IMR-90 (cell line): ENCODE measurements at regions not wholly inside any gene's neighbourhood (a gene's known extent, or its start where the extent isn't known, plus 50 kb on each side); places are given as distances from the start of the nearest gene placed in this dataset.

Experiments used
- ATAC-seq: fragments of 200-7000 bp; cut with Tn5 transposase; 2 replicates; pipeline ENCODE4 v1.9.1; 2020; ENCODE audit warnings: low read depth, mild to moderate bottlenecking, moderate library complexity
- BruUV-seq: library from RNA; stranded (reverse); fragments of 400-500 nt; replicated peaks from 2 replicates; lab custom pipeline; 2021; lab: Mats Ljungman, UMichigan
- CTCF ChIA-PET: fragments of 300-600 bp; formaldehyde crosslinking; extraction: SDS; loops from one replicate; lab custom pipeline; 2021; ENCODE audit warnings: antibody characterized with exemption; lab: Yijun Ruan, JAX
- POLR2A ChIA-PET: fragments of 300-600 bp; sonication (Branson Sonifier 250); formaldehyde crosslinking; loops from one replicate; lab custom pipeline; 2022; ENCODE audit warnings: antibody characterized with exemption; ENCODE audit not compliant: unreplicated experiment; lab: Charles Lee
- DNase-seq: peaks from one replicate; pipeline ENCODE4 v3.0.0; 2013
- H2AFZ ChIP-seq: replicated peaks from 2 replicates; pipeline ENCODE3; 2013; ENCODE audit warnings: low read length, mild to moderate bottlenecking; ENCODE audit not compliant: poor library complexity
- H2AK5ac ChIP-seq: 2 replicates; pipeline ENCODE4 v1.6.1; 2013; ENCODE audit warnings: low read depth, low read length, inconsistent platforms
- H2AK9ac ChIP-seq: replicated peaks from 2 replicates; pipeline ENCODE3; 2013; ENCODE audit warnings: mild to moderate bottlenecking, low read depth, low read length, moderate library complexity; ENCODE audit not compliant: poor library complexity
- H2BK120ac ChIP-seq: 2 replicates; pipeline ENCODE4 v1.6.1; 2013; ENCODE audit warnings: low read depth, low read length, inconsistent platforms
- H2BK15ac ChIP-seq: 3 replicates; pipeline ENCODE4 v1.6.1; 2013; ENCODE audit warnings: low read depth, low read length, inconsistent platforms
- H2BK20ac ChIP-seq: 2 replicates; pipeline ENCODE4 v1.6.1; 2013; ENCODE audit warnings: low read depth, mild to moderate bottlenecking, inconsistent platforms, low read length, moderate library complexity
- H2BK5ac ChIP-seq: 2 replicates; pipeline ENCODE4 v1.6.1; 2013; ENCODE audit warnings: mild to moderate bottlenecking, low read depth, low read length, inconsistent platforms; ENCODE audit not compliant: poor library complexity, severe bottlenecking
- H3K14ac ChIP-seq: replicated peaks from 2 replicates; pipeline ENCODE4 v1.6.1; 2013; ENCODE audit warnings: low read depth, low read length, inconsistent platforms
- H3K18ac ChIP-seq: 2 replicates; pipeline ENCODE4 v1.6.1; 2013; ENCODE audit warnings: low read depth, low read length, control low read depth
- H3K23ac ChIP-seq: 2 replicates; pipeline ENCODE4 v1.6.1; 2013; ENCODE audit warnings: low read depth, low read length, inconsistent platforms
- H3K27ac ChIP-seq: 2 replicates; pipeline ENCODE4 v1.5.1; 2013; ENCODE audit warnings: mild to moderate bottlenecking, control low read depth, low read length; ENCODE audit not compliant: insufficient read depth
- H3K27me3 ChIP-seq: 2 replicates; pipeline ENCODE4 v1.6.1; 2013; ENCODE audit warnings: low read length; ENCODE audit not compliant: control insufficient read depth, insufficient read depth
- H3K36me3 ChIP-seq: 2 replicates; pipeline ENCODE4 v1.6.1; 2013; ENCODE audit warnings: low read length, mixed read lengths; ENCODE audit not compliant: control insufficient read depth, insufficient read depth
- H3K4ac ChIP-seq: 2 replicates; pipeline ENCODE4 v1.6.1; 2013; ENCODE audit warnings: low read depth, low read length, inconsistent platforms
- H3K4me1 ChIP-seq: 2 replicates; pipeline ENCODE4 v1.6.1; 2013; ENCODE audit warnings: low read length, mixed read lengths; ENCODE audit not compliant: control insufficient read depth, insufficient read depth
- H3K4me2 ChIP-seq: 2 replicates; pipeline ENCODE4 v1.6.1; 2013; ENCODE audit warnings: low read depth, mild to moderate bottlenecking, control low read depth, low read length, moderate library complexity
- H3K4me3 ChIP-seq: 2 replicates; pipeline ENCODE4 v1.5.1; 2013; ENCODE audit warnings: low read depth, mild to moderate bottlenecking, control low read depth, low read length, moderate library complexity; ENCODE audit not compliant: insufficient read depth
- H3K56ac ChIP-seq: 2 replicates; pipeline ENCODE4 v1.6.1; 2013; ENCODE audit warnings: low read length, inconsistent platforms; ENCODE audit not compliant: insufficient read depth; ENCODE audit errors: extremely low read depth
- H3K79me1 ChIP-seq, 2 experiments: 2 replicates each; pipeline ENCODE4 v1.6.1; 2013; ENCODE audit warnings: low read length in 2 of 2, inconsistent platforms in 1 of 2, low read depth in 1 of 2
- H3K9ac ChIP-seq: 2 replicates; pipeline ENCODE4 v1.6.1; 2013; ENCODE audit warnings: low read depth, low read length, control low read depth
- H3K9me1 ChIP-seq: 2 replicates; pipeline ENCODE4 v1.6.1; 2013; ENCODE audit warnings: low read length, inconsistent platforms; ENCODE audit not compliant: insufficient read depth
- H3K9me3 ChIP-seq: 2 replicates; pipeline ENCODE4 v1.6.1; 2013; ENCODE audit warnings: low read length; ENCODE audit not compliant: control insufficient read depth, insufficient read depth
- H4K20me1 ChIP-seq: 2 replicates; pipeline ENCODE4 v1.6.1; 2013; ENCODE audit warnings: low read length, inconsistent platforms; ENCODE audit not compliant: insufficient read depth
- H4K5ac ChIP-seq: 2 replicates; pipeline ENCODE4 v1.6.1; 2013; ENCODE audit warnings: mild to moderate bottlenecking, low read depth, low read length, control low read depth
- H4K8ac ChIP-seq, 2 experiments: 2 replicates each; pipeline ENCODE4 v1.6.1; 2013; ENCODE audit warnings: low read depth in 2 of 2, low read length in 2 of 2, control low read depth in 1 of 2, inconsistent platforms in 1 of 2
- H4K91ac ChIP-seq: 2 replicates; pipeline ENCODE4 v1.6.1; 2013; ENCODE audit warnings: low read depth, low read length, inconsistent platforms; ENCODE audit not compliant: insufficient read depth
- BHLHE40 ChIP-seq: fragments of 150-350 bp; IDR thresholded peaks from 2 replicates; pipeline ENCODE4 v1.6.1; 2016; ENCODE audit warnings: mild to moderate bottlenecking, low read depth, low read length
- CEBPB ChIP-seq: IDR thresholded peaks from 2 replicates; pipeline ENCODE4 v1.6.1; 2012; ENCODE audit warnings: low read depth, low read length, improper control_type of control experiment
- CHD1 ChIP-seq: IDR thresholded peaks from 2 replicates; pipeline ENCODE4 v1.6.1; 2012; ENCODE audit warnings: low read depth, low read length, improper control_type of control experiment
- CTCF ChIP-seq: conservative IDR thresholded peaks from 2 replicates; pipeline ENCODE4 v1.5.1; 2012; ENCODE audit warnings: mild to moderate bottlenecking, low read depth, low read length, improper control_type of control experiment
- ELK1 ChIP-seq: fragments of 150-350 bp; IDR thresholded peaks from 2 replicates; pipeline ENCODE4 v1.6.1; 2016; ENCODE audit warnings: low read depth, mild to moderate bottlenecking, low read length, moderate library complexity, borderline replicate concordance
- FOS ChIP-seq: fragments of 150-350 bp; IDR thresholded peaks from 2 replicates; pipeline ENCODE4 v1.6.1; 2016; ENCODE audit warnings: low read depth, low read length
- MAFK ChIP-seq: IDR thresholded peaks from 2 replicates; pipeline ENCODE4 v1.6.1; 2012; ENCODE audit warnings: low read depth, low read length, improper control_type of control experiment
- MAZ ChIP-seq: IDR thresholded peaks from 2 replicates; pipeline ENCODE4 v1.6.1; 2012; ENCODE audit warnings: low read depth, mild to moderate bottlenecking, low read length, improper control_type of control experiment, moderate library complexity, borderline replicate concordance
- MXI1 ChIP-seq: IDR thresholded peaks from 2 replicates; pipeline ENCODE4 v1.6.1; 2012; ENCODE audit warnings: low read depth, mild to moderate bottlenecking, low read length, moderate library complexity, borderline replicate concordance
- NFE2L2 ChIP-seq: fragments of 150-350 bp; IDR thresholded peaks from 2 replicates; pipeline ENCODE4 v1.6.1; 2016; ENCODE audit warnings: low read depth, mild to moderate bottlenecking, low read length
- RAD21 ChIP-seq: IDR thresholded peaks from 2 replicates; pipeline ENCODE4 v1.6.1; 2012; ENCODE audit warnings: low read length, improper control_type of control experiment
- RCOR1 ChIP-seq: IDR thresholded peaks from 2 replicates; pipeline ENCODE4 v1.6.1; 2012; ENCODE audit warnings: mild to moderate bottlenecking, low read length, improper control_type of control experiment; ENCODE audit not compliant: insufficient replicate concordance
- RFX5 ChIP-seq: IDR thresholded peaks from 2 replicates; pipeline ENCODE4 v1.8.0; 2012; ENCODE audit warnings: low read depth, mild to moderate bottlenecking, low read length, moderate library complexity
- SMC3 ChIP-seq: fragments of 150-350 bp; IDR thresholded peaks from 2 replicates; pipeline ENCODE4 v1.6.1; 2016; ENCODE audit warnings: low read depth, mild to moderate bottlenecking, antibody characterized with exemption, low read length, moderate library complexity
- USF2 ChIP-seq: fragments of 150-350 bp; IDR thresholded peaks from 2 replicates; pipeline ENCODE4 v1.6.1; 2017; ENCODE audit warnings: mild to moderate bottlenecking, antibody characterized with exemption, low read length, low read depth
- WGBS, 2 experiments: methylation state at CpG; one replicate each; pipeline versions ENCODE4 v1.1.5 to v1.1.7; 2013; ENCODE audit warnings: missing lambda C conversion rate in 2 of 2; ENCODE audit not compliant: insufficient read length in 1 of 2; ENCODE audit errors: extremely low coverage in 2 of 2; 5-methylcytosine and 5-hydroxymethylcytosine counted together
- dilution Hi-C: fragments of 300-500 bp; cut with HindIII; formaldehyde crosslinking; loops from one replicate; pipeline ENCODE4 v1.14.3; 2018; ENCODE audit warnings: low sequenced_read_pairs; ENCODE audit not compliant: unreplicated experiment
- in situ Hi-C: fragments of 300-500 bp; cut with MboI; formaldehyde crosslinking; loops from 3 replicates; pipeline ENCODE4 v1.14.3; 2019; ENCODE audit warnings: low sequenced_read_pairs, inconsistent platforms, mixed read lengths
- intact Hi-C: fragments of 100-400 bp; cut with micrococcal nuclease; formaldehyde crosslinking; loops from 2 replicates; pipeline ENCODE4 v1.10.0; 2022

- Histone ChIP-seq H2AK9ac (no peak overlapping the region), H3K9me3 (no peaks in the 10 kb centered on the region), H3K4me2 (no peak overlapping the region), H4K5ac (no peak overlapping the region), H3K4me1 (peaks cover 3% of the 10 kb centered on the region; the same call in 1 of the 2 replicates), H2AFZ (no peak overlapping the region), H3K36me3 (no peaks in the 10 kb centered on the region), H3K14ac (no peak overlapping the region), H3K9me1 (no peaks in the 10 kb centered on the region), H3K79me1 (no peaks in the 10 kb centered on the region), H4K91ac (no peak overlapping the region), H3K4ac (no peak overlapping the region), H2BK20ac (no peak overlapping the region), H3K56ac (no peak overlapping the region), H3K4me3 (no peak overlapping the region), H4K8ac (no peak overlapping the region), H3K9ac (no peak overlapping the region), H3K27ac (no peak overlapping the region), H2BK120ac (no peak overlapping the region), H3K18ac (no peak overlapping the region), H2BK15ac (no peak overlapping the region), H3K23ac (no peak overlapping the region), H2BK5ac (no peak overlapping the region), H2AK5ac (no peak overlapping the region), H4K20me1 (no peaks in the 10 kb centered on the region), H3K27me3 (peaks cover 2% of the 10 kb centered on the region; the same call in 1 of the 2 replicates)
- ChIA-PET CTCF (no interaction called here), POLR2A (no interaction called here)
- intact Hi-C loops (no loop called here), in situ Hi-C loops (no loop called here), dilution Hi-C loops (no loop called here)
- no peak for TF ChIP-seq MAZ
- TF ChIP-seq USF2: no peak
- TF ChIP-seq FOS: no peak
- no peak for TF ChIP-seq CEBPB
- no peak for TF ChIP-seq BHLHE40
- no peak for TF ChIP-seq RFX5
- no peak for TF ChIP-seq CHD1
- no peak for TF ChIP-seq CTCF
- no peak for TF ChIP-seq SMC3
- no peak for TF ChIP-seq RAD21
- TF ChIP-seq NFE2L2: no peak
- TF ChIP-seq ELK1: no peak
- TF ChIP-seq MXI1: no peak
- TF ChIP-seq MAFK: no peak
- no peak for TF ChIP-seq RCOR1
- DNase-seq (no peak), ATAC-seq (no peak)
- no TSS peak for BruUV-seq
- 86% methylated on average over 1 of the region's 3 CpGs; no CpG with 5 or more reads in 1 of the 2 experiments for WGBS, 2 experiments
Measured at GRCh38 chr1:60987904-60988303, 94.5 kb upstream of the NFIA start.
